Liver (tissue), 8 donors: ENCODE measurements at regions not wholly inside any gene's neighbourhood (a gene's known extent, or its start where the extent isn't known, plus 50 kb on each side); places are given as distances from the start of the nearest gene placed in this dataset.

Experiments
- DNase-seq: peaks from one replicate; pipeline ENCODE4 v3.0.0-alpha.2; 2017; ENCODE audit warnings: low spot score
- H3K27ac ChIP-seq, 2 donors: one replicate each; pipeline ENCODE4 v1.7.0; 2013; ENCODE audit warnings: inconsistent platforms in 2 of 2, low read length in 2 of 2, control low read depth in 1 of 2, low read depth in 1 of 2, mild to moderate bottlenecking in 1 of 2
- H3K27me3 ChIP-seq, 4 donors: one replicate each; pipeline versions ENCODE4 v1.6.1 to v1.7.0; 2013; ENCODE audit warnings: low read length in 3 of 4, inconsistent platforms in 1 of 4, mild to moderate bottlenecking in 1 of 4, moderate library complexity in 1 of 4; ENCODE audit not compliant: control insufficient read depth in 4 of 4, insufficient read depth in 4 of 4
- H3K36me3 ChIP-seq, 4 donors: one replicate each; pipeline versions ENCODE4 v1.6.1 to v1.7.0; 2013; ENCODE audit warnings: low read length in 3 of 4, mild to moderate bottlenecking in 3 of 4, low read depth in 1 of 4, moderate library complexity in 1 of 4; ENCODE audit not compliant: control insufficient read depth in 4 of 4, insufficient read depth in 3 of 4
- H3K4me1 ChIP-seq, 4 donors: one replicate each; pipeline versions ENCODE4 v1.6.1 to v1.7.0; 2013; ENCODE audit warnings: low read length in 3 of 4, mild to moderate bottlenecking in 3 of 4, moderate library complexity in 1 of 4; ENCODE audit not compliant: control insufficient read depth in 4 of 4, insufficient read depth in 4 of 4
- H3K4me3 ChIP-seq, 3 donors: one replicate each; pipeline versions ENCODE4 v1.6.1 to v1.7.0; 2013; ENCODE audit warnings: low read length in 3 of 3, control low read depth in 1 of 3, low read depth in 1 of 3, mild to moderate bottlenecking in 1 of 3
- H3K9ac ChIP-seq, 2 donors: one replicate each; pipeline ENCODE4 v1.7.0; 2013; ENCODE audit warnings: low read length in 2 of 2, mild to moderate bottlenecking in 2 of 2, moderate library complexity in 2 of 2, control low read depth in 1 of 2, low read depth in 1 of 2
- H3K9me3 ChIP-seq, 4 donors: one replicate each; pipeline versions ENCODE4 v1.6.1 to v1.7.0; 2013; ENCODE audit warnings: low read length in 3 of 4; ENCODE audit not compliant: control insufficient read depth in 4 of 4
- ATF3 ChIP-seq: IDR thresholded peaks from 2 replicates; pipeline ENCODE4 v1.6.1; 2016; ENCODE audit warnings: antibody characterized with exemption
- CTCF ChIP-seq: fragments of 150-350 bp; IDR thresholded peaks from 2 replicates; pipeline ENCODE4 v1.5.1; 2017; ENCODE audit warnings: improper control_type of control experiment, low read depth, low read length; ENCODE audit not compliant: missing input control
- FOXA2 ChIP-seq: IDR thresholded peaks from 2 replicates; pipeline ENCODE4 v1.6.1; 2016; ENCODE audit warnings: antibody characterized with exemption
- GABPA ChIP-seq, 2 donors: IDR thresholded peaks in 1 of 2; conservative IDR thresholded peaks in 1 of 2; 2 replicates each; pipeline ENCODE4 v1.6.1; 2016; ENCODE audit warnings: antibody characterized with exemption in 2 of 2, mild to moderate bottlenecking in 1 of 2, moderate library complexity in 1 of 2
- HNF4G ChIP-seq: IDR thresholded peaks from 2 replicates; pipeline ENCODE4 v1.6.1; 2016; ENCODE audit warnings: antibody characterized with exemption
- MAX ChIP-seq: IDR thresholded peaks from 2 replicates; pipeline ENCODE4 v1.6.1; 2016; ENCODE audit warnings: antibody characterized with exemption
- NR2F2 ChIP-seq: IDR thresholded peaks from 2 replicates; pipeline ENCODE4 v1.6.1; 2016; ENCODE audit warnings: antibody characterized with exemption
- RAD21 ChIP-seq, 2 donors: IDR thresholded peaks; 2 replicates each; pipeline ENCODE4 v1.6.1; 2016; ENCODE audit warnings: antibody characterized with exemption in 2 of 2, mild to moderate bottlenecking in 2 of 2
- REST ChIP-seq: IDR thresholded peaks from 2 replicates; pipeline ENCODE4 v1.6.1; 2016; ENCODE audit warnings: antibody characterized with exemption, mild to moderate bottlenecking
- RXRA ChIP-seq, 2 donors: IDR thresholded peaks; 2 replicates each; pipeline ENCODE4 v1.6.1; 2017 to 2018; ENCODE audit warnings: antibody characterized with exemption in 2 of 2, mild to moderate bottlenecking in 1 of 2
- SP1 ChIP-seq: IDR thresholded peaks from 2 replicates; pipeline ENCODE4 v1.6.1; 2018; ENCODE audit warnings: antibody characterized with exemption, mild to moderate bottlenecking
- ZBTB33 ChIP-seq: IDR thresholded peaks from 2 replicates; pipeline ENCODE4 v1.6.1; 2016; ENCODE audit warnings: antibody characterized with exemption
- WGBS: extraction: QIAGEN DNeasy Blood & Tissue Kit; methylation state at CpG from one replicate; pipeline ENCODE4 v1.1.7; 2013; 5-methylcytosine and 5-hydroxymethylcytosine counted together
- donor health status: healthy.
- donor health status: healthy.
- donor health status: healthy.
- donor health status: healthy.
- donor health status: healthy.

- no peak for TF ChIP-seq RXRA (IDR thresholded peaks at IDR 0.05)
- no peak for TF ChIP-seq CTCF
- H3K4me1 ChIP-seq: no peaks in the 10 kb centered on the region
- H3K9ac ChIP-seq: no peak overlapping the region
- H3K36me3 ChIP-seq: no peaks in the 10 kb centered on the region
- no peak overlapping the region for H3K4me3 ChIP-seq
- no peaks in the 10 kb centered on the region for H3K9me3 ChIP-seq
- DNase-seq: no peak
- peaks cover 0 to 3% (median 1%) of the 10 kb centered on the region in 4 donors for H3K27me3 ChIP-seq
- H3K27ac ChIP-seq: no peak overlapping the region
- 91% methylated on average over 11 of the region's 11 CpGs for WGBS
Measured at GRCh38 chr3:14300721-14301399, 101.5 kb upstream of the SLC6A6 start.

- Histone ChIP-seq H3K36me3 (no peaks in the 10 kb centered on the region), H3K27ac (no peak overlapping the region), H3K4me1 (no peaks in the 10 kb centered on the region), H3K9ac (no peak overlapping the region), H3K4me3 (no peak overlapping the region), H3K9me3 (no peaks in the 10 kb centered on the region), H3K27me3 (peaks cover 0 to 3% (median 0%) of the 10 kb centered on the region in 4 donors)
- DNase-seq: peak; percentile 49
- no peak for TF ChIP-seq GABPA (IDR thresholded peaks at IDR 0.05 in 1 of 2, conservative IDR thresholded peaks at IDR 0.05 in 1 of 2)
- no peak for TF ChIP-seq RAD21 (IDR thresholded peaks at IDR 0.05)
- no peak for TF ChIP-seq REST
- TF ChIP-seq RXRA (IDR thresholded peaks at IDR 0.05): no peak
- no peak for TF ChIP-seq FOXA2
- TF ChIP-seq MAX: no peak
- no peak for TF ChIP-seq SP1
- WGBS: 62% methylated on average over 15 of the region's 15 CpGs
Measured at GRCh38 chr3:14301558-14301957, 100.8 kb upstream of the SLC6A6 start.

GRCh38 chr3:14303336-14304100 is 98.9 kb upstream of the SLC6A6 start:
- Histone ChIP-seq H3K27me3 (no peaks in the 10 kb centered on the region), H3K9me3 (no peaks in the 10 kb centered on the region), H3K36me3 (no peaks in the 10 kb centered on the region), H3K27ac (no peak overlapping the region), H3K9ac (no peak overlapping the region), H3K4me3 (no peak overlapping the region), H3K4me1 (no peaks in the 10 kb centered on the region)
- 86% methylated on average over 7 of the region's 7 CpGs for WGBS
- TF ChIP-seq NR2F2: no peak
- TF ChIP-seq FOXA2: no peak
- TF ChIP-seq GABPA (IDR thresholded peaks at IDR 0.05 in 1 of 2, conservative IDR thresholded peaks at IDR 0.05 in 1 of 2): no peak
- no peak for TF ChIP-seq ZBTB33
- TF ChIP-seq SP1: no peak
- no peak for TF ChIP-seq ATF3
- no peak for TF ChIP-seq HNF4G
- no peak for DNase-seq
